Left lung (tissue), 4 donors: ENCODE measurements at regions not wholly inside any gene's neighbourhood (a gene's known extent, or its start where the extent isn't known, plus 50 kb on each side); places are given as distances from the start of the nearest gene placed in this dataset.

ENCODE experiments used
- ATAC-seq: fragments of 200-7000 bp; cut with Tn5 transposase; one replicate; pipeline ENCODE4 v1.9.1; 2020; ENCODE audit warnings: moderate library complexity
- DNase-seq, 4 donors: peaks; one replicate each; pipeline ENCODE4 v3.0.0-alpha.2; 2013 to 2020
- H3K27ac ChIP-seq, 2 donors: fragments of 200-600 bp; sonication (generic) in 1 of 2; one replicate each; pipeline versions ENCODE4 v1.5.0 to v1.8.0; 2020 to 2021
- H3K27me3 ChIP-seq, 2 donors: fragments of 200-600 bp; sonication (generic) in 1 of 2; one replicate each; pipeline versions ENCODE4 v1.5.0 to v1.8.0; 2020 to 2021
- H3K36me3 ChIP-seq, 2 donors: fragments of 200-600 bp; sonication (generic) in 1 of 2; one replicate each; pipeline versions ENCODE4 v1.5.0 to v1.8.0; 2020 to 2021
- H3K4me1 ChIP-seq, 2 donors: fragments of 200-600 bp; one replicate each; pipeline ENCODE4 v1.8.0; 2021
- H3K4me3 ChIP-seq, 2 donors: fragments of 200-600 bp; sonication (generic) in 1 of 2; one replicate each; pipeline versions ENCODE4 v1.5.0 to v1.8.0; 2020 to 2021; ENCODE audit warnings: mild to moderate bottlenecking in 1 of 2
- H3K9me3 ChIP-seq, 2 donors: fragments of 200-600 bp; sonication (generic) in 1 of 2; one replicate each; pipeline versions ENCODE4 v1.5.0 to v1.8.0; 2020 to 2021
- intact Hi-C, 2 donors: fragments of 100-400 bp; cut with DNase I; formaldehyde crosslinking; loops; one replicate each; pipeline versions ENCODE4 v1.11.2 to v1.14.2; 2022
- TF ChIP-seq, protein P1 (sequence below), 2 donors: fragments of 200-600 bp; sonication (generic) in 1 of 2; IDR thresholded peaks; one replicate each; pipeline versions ENCODE4 v1.5.0 to v1.8.0; 2021; ENCODE audit warnings: antibody characterized with exemption in 2 of 2
- donor health status: DM: no; HTN: yes; CAD: no.
- donor health status: DM: no; HTN: no; CAD: no.

DNA sequence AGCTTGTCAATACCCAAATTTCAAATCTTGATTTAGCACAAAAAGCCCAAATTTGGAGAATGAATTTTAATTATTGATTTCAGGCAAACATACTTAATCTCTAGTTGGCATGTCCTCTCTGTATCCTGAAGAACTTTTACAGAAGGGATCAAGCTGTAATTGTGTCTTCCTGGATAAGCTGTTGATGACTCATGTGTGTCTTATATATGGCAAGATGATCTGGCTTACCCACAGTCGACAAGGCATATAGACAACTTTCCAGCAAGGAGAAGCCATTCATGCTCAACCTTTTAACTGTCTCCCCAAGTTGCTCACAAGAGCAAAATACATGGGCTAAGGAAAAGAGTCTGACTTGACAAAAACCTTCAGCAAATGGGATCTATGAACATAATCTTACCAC is 112.5 kb upstream of the SLCO6A1 start:
- TF ChIP-seq, protein P1, sequence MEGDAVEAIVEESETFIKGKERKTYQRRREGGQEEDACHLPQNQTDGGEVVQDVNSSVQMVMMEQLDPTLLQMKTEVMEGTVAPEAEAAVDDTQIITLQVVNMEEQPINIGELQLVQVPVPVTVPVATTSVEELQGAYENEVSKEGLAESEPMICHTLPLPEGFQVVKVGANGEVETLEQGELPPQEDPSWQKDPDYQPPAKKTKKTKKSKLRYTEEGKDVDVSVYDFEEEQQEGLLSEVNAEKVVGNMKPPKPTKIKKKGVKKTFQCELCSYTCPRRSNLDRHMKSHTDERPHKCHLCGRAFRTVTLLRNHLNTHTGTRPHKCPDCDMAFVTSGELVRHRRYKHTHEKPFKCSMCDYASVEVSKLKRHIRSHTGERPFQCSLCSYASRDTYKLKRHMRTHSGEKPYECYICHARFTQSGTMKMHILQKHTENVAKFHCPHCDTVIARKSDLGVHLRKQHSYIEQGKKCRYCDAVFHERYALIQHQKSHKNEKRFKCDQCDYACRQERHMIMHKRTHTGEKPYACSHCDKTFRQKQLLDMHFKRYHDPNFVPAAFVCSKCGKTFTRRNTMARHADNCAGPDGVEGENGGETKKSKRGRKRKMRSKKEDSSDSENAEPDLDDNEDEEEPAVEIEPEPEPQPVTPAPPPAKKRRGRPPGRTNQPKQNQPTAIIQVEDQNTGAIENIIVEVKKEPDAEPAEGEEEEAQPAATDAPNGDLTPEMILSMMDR (IDR thresholded peaks at IDR 0.05): no peak
- intact Hi-C loops: no loop called here
- DNase-seq (no peak), ATAC-seq (no peak)
- Histone ChIP-seq H3K27ac (no peak overlapping the region), H3K4me1 (no peaks in the 10 kb centered on the region), H3K27me3 (no peaks in the 10 kb centered on the region), H3K9me3 (no peaks in the 10 kb centered on the region), H3K4me3 (no peak overlapping the region), H3K36me3 (no peaks in the 10 kb centered on the region)

GRCh38 chr5:102613661-102614060 is 114.9 kb upstream of the SLCO6A1 start:
- TF ChIP-seq, protein P1 (IDR thresholded peaks at IDR 0.05): no peak
- ATAC-seq: no peak
- H3K36me3 ChIP-seq: no peaks in the 10 kb centered on the region

DNA sequence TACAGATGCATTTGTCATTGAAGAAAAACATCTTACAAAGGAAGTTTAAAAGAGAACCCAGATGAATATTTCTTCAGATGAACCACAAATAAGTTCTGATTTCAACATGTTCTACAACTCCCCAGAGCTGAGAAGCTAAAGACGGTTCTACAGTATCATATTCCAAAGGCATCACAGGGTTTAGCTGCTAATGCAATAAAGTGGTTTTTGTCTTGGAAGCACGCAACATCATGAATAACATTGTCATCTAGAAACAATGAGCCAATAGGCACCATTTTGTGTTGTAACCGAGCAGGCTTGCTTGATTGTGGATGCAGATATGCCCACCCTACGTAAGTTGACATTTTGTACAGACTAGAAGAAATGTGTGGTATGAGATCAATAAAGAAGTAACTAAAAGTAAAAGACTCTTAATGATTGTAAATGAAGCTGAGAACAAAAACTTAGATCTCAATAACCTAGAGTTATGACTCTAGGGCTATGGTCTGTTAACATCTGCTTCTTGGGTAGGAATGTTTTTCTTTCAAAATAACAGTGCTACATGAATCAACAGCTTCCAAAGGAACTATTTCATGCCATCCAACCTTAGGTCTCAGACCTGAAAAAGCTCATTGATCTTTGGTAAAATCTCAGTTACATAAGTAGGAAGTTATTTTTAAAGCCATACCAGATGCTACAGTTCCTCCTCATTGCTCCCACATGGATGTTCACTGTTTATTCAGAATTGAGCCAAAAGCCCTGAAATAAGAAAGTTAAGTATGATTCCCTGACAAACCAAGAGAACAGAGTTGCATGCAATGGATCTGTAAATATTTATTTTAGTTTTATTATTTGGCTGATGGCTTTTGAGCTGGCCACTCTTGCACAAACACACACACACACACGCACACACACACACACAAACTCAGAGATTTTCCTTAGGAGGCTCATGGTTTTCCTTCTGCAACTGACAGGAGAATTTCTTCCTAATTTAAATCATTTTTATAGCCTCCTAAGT is 118.7 kb upstream of the SLCO6A1 start:
- H3K4me3 ChIP-seq: no peak overlapping the region
- TF ChIP-seq, protein P1 (IDR thresholded peaks at IDR 0.05): no peak
- no peak overlapping the region for H3K27ac ChIP-seq
- DNase-seq (peak in 1 of 4 donors; percentile 1), ATAC-seq (no peak)
- H3K4me1 ChIP-seq: no peaks in the 10 kb centered on the region
- H3K27me3 ChIP-seq: no peaks in the 10 kb centered on the region
- peaks cover 0 to 3% of the 10 kb centered on the region in 2 donors for H3K9me3 ChIP-seq
- no peaks in the 10 kb centered on the region for H3K36me3 ChIP-seq
- intact Hi-C loops: no loop called here

More at GRCh38 chr5:102613661-102614060, 114.9 kb upstream of the SLCO6A1 start:
- Histone ChIP-seq H3K9me3 (no peaks in the 10 kb centered on the region), H3K4me3 (no peak overlapping the region), H3K4me1 (no peaks in the 10 kb centered on the region), H3K27ac (no peak overlapping the region), H3K27me3 (no peaks in the 10 kb centered on the region)
- intact Hi-C loops: no loop called here
- DNase-seq: no peak

- no peak overlapping the region for H3K4me3 ChIP-seq
- intact Hi-C loops: no loop called here
- H3K27me3 ChIP-seq: no peaks in the 10 kb centered on the region
- H3K4me1 ChIP-seq: no peaks in the 10 kb centered on the region
- DNase-seq: no peak
- peaks cover 0 to 3% of the 10 kb centered on the region in 2 donors for H3K9me3 ChIP-seq
- no peak for ATAC-seq
- H3K36me3 ChIP-seq: no peaks in the 10 kb centered on the region
- TF ChIP-seq, protein P1 (IDR thresholded peaks at IDR 0.05): no peak
- no peak overlapping the region for H3K27ac ChIP-seq
These were observed 123.5 kb upstream of the SLCO6A1 start for GRCh38 chr5:102622262-102622661.

GRCh38 chr5:102623329-102624065 is 124.7 kb upstream of the SLCO6A1 start:
- ATAC-seq (no peak), DNase-seq (no peak)
- H3K36me3 ChIP-seq: no peaks in the 10 kb centered on the region
- intact Hi-C loops: no loop called here
- H3K27me3 ChIP-seq: no peaks in the 10 kb centered on the region
- H3K27ac ChIP-seq: no peak overlapping the region
- H3K4me1 ChIP-seq: no peaks in the 10 kb centered on the region
- TF ChIP-seq, protein P1 (IDR thresholded peaks at IDR 0.05): no peak
- peaks cover 0 to 3% of the 10 kb centered on the region in 2 donors for H3K9me3 ChIP-seq
- H3K4me3 ChIP-seq: no peak overlapping the region
